Small intestine (tissue), 7 donors: ENCODE measurements at regions not wholly inside any gene's neighbourhood (a gene's known extent, or its start where the extent isn't known, plus 50 kb on each side); places are given as distances from the start of the nearest gene placed in this dataset.

Experiments
- DNase-seq, 2 donors: peaks; one replicate each; pipeline versions ENCODE4 v3.0.0 to v3.0.0-alpha.2; 2013
- FAIRE-seq: peaks from 2 replicates; lab custom pipeline; 2012; peaks lifted over from hg19 to GRCh38; lab: Jason Lieb, UNC
- H3K27ac ChIP-seq, 3 donors: one replicate each; pipeline ENCODE4 v1.5.1; 2013; ENCODE audit warnings: low read length in 2 of 3, mild to moderate bottlenecking in 2 of 3, control low read depth in 1 of 3, inconsistent platforms in 1 of 3, low read depth in 1 of 3, moderate library complexity in 1 of 3
- H3K27me3 ChIP-seq, 3 donors: one replicate each; pipeline ENCODE4 v1.6.1; 2013; ENCODE audit warnings: low read length in 3 of 3, inconsistent platforms in 1 of 3; ENCODE audit not compliant: control insufficient read depth in 3 of 3, insufficient read depth in 3 of 3
- H3K36me3 ChIP-seq, 3 donors: one replicate each; pipeline ENCODE4 v1.6.1; 2013; ENCODE audit warnings: low read length in 3 of 3, inconsistent platforms in 1 of 3, low read depth in 1 of 3, mild to moderate bottlenecking in 1 of 3, moderate library complexity in 1 of 3; ENCODE audit not compliant: control insufficient read depth in 3 of 3, insufficient read depth in 2 of 3
- H3K4me1 ChIP-seq, 3 donors: one replicate each; pipeline ENCODE4 v1.6.1; 2013; ENCODE audit warnings: low read length in 2 of 3, inconsistent platforms in 1 of 3, low read depth in 1 of 3, mild to moderate bottlenecking in 1 of 3, moderate library complexity in 1 of 3; ENCODE audit not compliant: control insufficient read depth in 3 of 3, insufficient read depth in 2 of 3
- H3K4me3 ChIP-seq, 3 donors: one replicate each; pipeline ENCODE4 v1.5.1; 2013; ENCODE audit warnings: low read length in 3 of 3, control low read depth in 1 of 3, inconsistent platforms in 1 of 3, low read depth in 1 of 3, mild to moderate bottlenecking in 1 of 3, moderate library complexity in 1 of 3
- H3K9me3 ChIP-seq, 2 donors: one replicate each; pipeline ENCODE4 v1.6.1; 2013; ENCODE audit warnings: low read depth in 1 of 2, low read length in 1 of 2; ENCODE audit not compliant: control insufficient read depth in 2 of 2, insufficient read depth in 1 of 2
- WGBS, 3 donors: extraction: QIAGEN DNeasy Blood & Tissue Kit; methylation state at CpG; one replicate each; pipeline ENCODE4 v1.1.7; 2013; 5-methylcytosine and 5-hydroxymethylcytosine counted together
- donor health status: healthy with polysubstance abuse.
- donor health status: control.
- donor health status: control.
- donor health status: Bipolar disorder and iron deficiency.
- donor health status: healthy.

GRCh38 chr17:77438241-77439188 lies 297.7 kb downstream of the SEC14L1 start:
- Histone ChIP-seq H3K27me3 (no peaks in the 10 kb centered on the region), H3K9me3 (no peaks in the 10 kb centered on the region), H3K4me3 (no peak overlapping the region), H3K27ac (peak overlapping the region in 2 of 3 donors; percentile 56 to 75), H3K4me1 (peaks cover 2 to 82% (median 29%) of the 10 kb centered on the region in 3 donors), H3K36me3 (peaks cover 0 to 60% (median 0%) of the 10 kb centered on the region in 3 donors)
- FAIRE-seq (no peak), DNase-seq (no peak)
- 77 to 86% (median 85%) methylated on average over 14 of the region's 14 CpGs for WGBS, 3 donors

GRCh38 chr17:77439189-77440018 lies 298.6 kb downstream of the SEC14L1 start:
- no peak overlapping the region for H3K4me3 ChIP-seq
- peaks cover 6 to 81% (median 28%) of the 10 kb centered on the region in 3 donors for H3K4me1 ChIP-seq
- H3K27me3 ChIP-seq = no peaks in the 10 kb centered on the region
- peak overlapping the region; percentile 13 to 75 (median 56) for H3K27ac ChIP-seq
- FAIRE-seq (no peak), DNase-seq (peak in 1 of 2 donors; percentile 52)
- 51 to 61% (median 55%) methylated on average over 15 of the region's 15 CpGs for WGBS, 3 donors
- no peaks in the 10 kb centered on the region for H3K9me3 ChIP-seq
- peaks cover 0 to 62% (median 0%) of the 10 kb centered on the region in 3 donors for H3K36me3 ChIP-seq

- peak overlapping the region; percentile 62 to 86 (median 83) for H3K27ac ChIP-seq
- H3K36me3 ChIP-seq = peaks cover 0 to 61% (median 0%) of the 10 kb centered on the region in 3 donors
- H3K9me3 ChIP-seq = no peaks in the 10 kb centered on the region
- H3K27me3 ChIP-seq = no peaks in the 10 kb centered on the region
- H3K4me3 ChIP-seq = no peak overlapping the region
- no peak for FAIRE-seq
- H3K4me1 ChIP-seq = peaks cover 12 to 82% (median 33%) of the 10 kb centered on the region in 3 donors
- 55 to 86% (median 78%) methylated on average over 11 to 12 of the region's 12 CpGs for WGBS, 3 donors
- no peak for DNase-seq
These were observed 299.8 kb downstream of the SEC14L1 start for GRCh38 chr17:77440560-77440981.

- 18 to 36% (median 29%) methylated on average over 15 of the region's 15 CpGs for WGBS, 3 donors
- Histone ChIP-seq H3K9me3 (no peaks in the 10 kb centered on the region), H3K27ac (peak overlapping the region; percentile 62 to 86 (median 83)), H3K4me3 (no peak overlapping the region), H3K27me3 (no peaks in the 10 kb centered on the region), H3K4me1 (peaks cover 12 to 81% (median 28%) of the 10 kb centered on the region in 3 donors), H3K36me3 (peaks cover 0 to 57% (median 0%) of the 10 kb centered on the region in 3 donors)
- FAIRE-seq = no peak
- peak; percentile 51 to 63 for DNase-seq
These were observed 300.6 kb downstream of the SEC14L1 start for GRCh38 chr17:77441130-77441920.

GRCh38 chr17:77441940-77442339 lies 301.2 kb downstream of the SEC14L1 start:
- Histone ChIP-seq H3K4me1 (peaks cover 12 to 79% (median 28%) of the 10 kb centered on the region in 3 donors), H3K36me3 (peaks cover 0 to 52% (median 0%) of the 10 kb centered on the region in 3 donors), H3K27ac (peak overlapping the region; percentile 62 to 86 (median 83)), H3K9me3 (no peaks in the 10 kb centered on the region), H3K27me3 (no peaks in the 10 kb centered on the region), H3K4me3 (no peak overlapping the region)
- FAIRE-seq (no peak), DNase-seq (peak; percentile 66 to 74)
- 14 to 50% (median 30%) methylated on average over 11 of the region's 11 CpGs for WGBS, 3 donors

GRCh38 chr17:77442976-77443747 lies 302.4 kb downstream of the SEC14L1 start:
- Histone ChIP-seq H3K4me3 (no peak overlapping the region), H3K27me3 (no peaks in the 10 kb centered on the region), H3K36me3 (peaks cover 0 to 54% (median 5%) of the 10 kb centered on the region in 3 donors), H3K27ac (peak overlapping the region in 1 of 3 donors; percentile 69), H3K9me3 (no peaks in the 10 kb centered on the region), H3K4me1 (peaks cover 12 to 73% (median 27%) of the 10 kb centered on the region in 3 donors)
- FAIRE-seq (no peak), DNase-seq (no peak)
- WGBS, 3 donors = 78 to 79% (median 79%) methylated on average over 10 of the region's 10 CpGs

- Histone ChIP-seq H3K4me1 (peaks cover 12 to 66% (median 27%) of the 10 kb centered on the region in 3 donors), H3K27ac (peak overlapping the region; percentile 52 to 87 (median 79))
These were observed 303.0 kb downstream of the SEC14L1 start for GRCh38 chr17:77443748-77444260.

More at GRCh38 chr17:77443748-77444260, 303.0 kb downstream of the SEC14L1 start:
- peaks cover 0 to 53% (median 5%) of the 10 kb centered on the region in 3 donors for H3K36me3 ChIP-seq
- no peak for FAIRE-seq
- H3K4me3 ChIP-seq = no peak overlapping the region
- H3K27me3 ChIP-seq = no peaks in the 10 kb centered on the region
- no peak for DNase-seq
- WGBS, 3 donors = 85 to 93% (median 90%) methylated on average over 8 of the region's 8 CpGs
- H3K9me3 ChIP-seq = no peaks in the 10 kb centered on the region
